ENCODE measurements at regions not wholly inside any gene's neighbourhood (a gene's known extent, or its start where the extent isn't known, plus 50 kb on each side); places are given as distances from the start of the nearest gene placed in this dataset.
A peak's percentile ranks its signal among the peaks of the same experiment; 100 is the strongest.

DNA sequence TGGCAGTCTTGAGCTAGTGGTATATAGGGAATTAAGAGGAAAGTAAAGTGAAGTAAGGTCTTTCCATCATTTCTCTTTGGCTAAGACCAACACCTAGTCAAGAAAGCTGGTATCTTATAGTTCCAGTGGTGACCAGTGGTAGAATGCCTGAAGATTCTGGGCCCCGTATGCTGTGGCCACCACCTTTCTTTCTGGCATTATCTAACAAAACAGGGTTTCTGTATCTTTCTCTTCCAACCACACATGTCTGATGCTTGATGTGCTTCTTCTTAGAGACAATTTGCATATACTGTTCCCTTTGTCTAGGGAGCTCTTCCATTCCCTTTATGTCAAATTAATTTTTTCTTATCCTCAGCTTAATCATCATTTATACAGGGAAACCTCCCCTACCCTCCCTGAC is 109.9 kb upstream of the SSBP2 start:
- no peak for DNase-seq (ENCODE audit: low read depth)
- H3K4me3 ChIP-seq (ENCODE audit: low read length) = no peak overlapping the region
- TF ChIP-seq, protein P1, sequence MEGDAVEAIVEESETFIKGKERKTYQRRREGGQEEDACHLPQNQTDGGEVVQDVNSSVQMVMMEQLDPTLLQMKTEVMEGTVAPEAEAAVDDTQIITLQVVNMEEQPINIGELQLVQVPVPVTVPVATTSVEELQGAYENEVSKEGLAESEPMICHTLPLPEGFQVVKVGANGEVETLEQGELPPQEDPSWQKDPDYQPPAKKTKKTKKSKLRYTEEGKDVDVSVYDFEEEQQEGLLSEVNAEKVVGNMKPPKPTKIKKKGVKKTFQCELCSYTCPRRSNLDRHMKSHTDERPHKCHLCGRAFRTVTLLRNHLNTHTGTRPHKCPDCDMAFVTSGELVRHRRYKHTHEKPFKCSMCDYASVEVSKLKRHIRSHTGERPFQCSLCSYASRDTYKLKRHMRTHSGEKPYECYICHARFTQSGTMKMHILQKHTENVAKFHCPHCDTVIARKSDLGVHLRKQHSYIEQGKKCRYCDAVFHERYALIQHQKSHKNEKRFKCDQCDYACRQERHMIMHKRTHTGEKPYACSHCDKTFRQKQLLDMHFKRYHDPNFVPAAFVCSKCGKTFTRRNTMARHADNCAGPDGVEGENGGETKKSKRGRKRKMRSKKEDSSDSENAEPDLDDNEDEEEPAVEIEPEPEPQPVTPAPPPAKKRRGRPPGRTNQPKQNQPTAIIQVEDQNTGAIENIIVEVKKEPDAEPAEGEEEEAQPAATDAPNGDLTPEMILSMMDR (conservative IDR thresholded peaks at IDR 0.05; ENCODE audit: low read depth, low read length) = no peak

DNA sequence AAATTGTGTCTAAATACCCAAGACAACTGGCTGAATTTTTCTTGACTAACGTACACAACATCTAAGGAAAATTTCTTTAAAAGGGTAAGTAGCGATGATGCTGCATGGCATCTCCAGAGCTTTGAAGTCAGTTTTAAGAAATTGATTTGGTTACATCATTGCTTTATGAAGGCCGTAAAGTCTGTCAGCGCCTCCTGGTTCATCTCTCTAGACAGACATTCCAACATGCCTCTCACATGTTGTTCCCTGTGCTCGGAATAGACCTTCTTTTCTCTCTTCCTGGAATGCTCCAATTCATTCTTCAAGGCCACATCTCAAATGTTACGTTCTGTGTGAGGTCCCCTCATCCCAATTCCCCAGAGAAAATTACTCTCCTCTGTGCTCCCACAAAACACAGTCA is 108.7 kb upstream of the SSBP2 start:
- TF ChIP-seq, protein P1 (conservative IDR thresholded peaks at IDR 0.05; ENCODE audit: low read depth, low read length) = no peak
- DNase-seq (ENCODE audit: low read depth) = no peak
- H3K4me3 ChIP-seq (ENCODE audit: low read length) = no peak overlapping the region

DNA sequence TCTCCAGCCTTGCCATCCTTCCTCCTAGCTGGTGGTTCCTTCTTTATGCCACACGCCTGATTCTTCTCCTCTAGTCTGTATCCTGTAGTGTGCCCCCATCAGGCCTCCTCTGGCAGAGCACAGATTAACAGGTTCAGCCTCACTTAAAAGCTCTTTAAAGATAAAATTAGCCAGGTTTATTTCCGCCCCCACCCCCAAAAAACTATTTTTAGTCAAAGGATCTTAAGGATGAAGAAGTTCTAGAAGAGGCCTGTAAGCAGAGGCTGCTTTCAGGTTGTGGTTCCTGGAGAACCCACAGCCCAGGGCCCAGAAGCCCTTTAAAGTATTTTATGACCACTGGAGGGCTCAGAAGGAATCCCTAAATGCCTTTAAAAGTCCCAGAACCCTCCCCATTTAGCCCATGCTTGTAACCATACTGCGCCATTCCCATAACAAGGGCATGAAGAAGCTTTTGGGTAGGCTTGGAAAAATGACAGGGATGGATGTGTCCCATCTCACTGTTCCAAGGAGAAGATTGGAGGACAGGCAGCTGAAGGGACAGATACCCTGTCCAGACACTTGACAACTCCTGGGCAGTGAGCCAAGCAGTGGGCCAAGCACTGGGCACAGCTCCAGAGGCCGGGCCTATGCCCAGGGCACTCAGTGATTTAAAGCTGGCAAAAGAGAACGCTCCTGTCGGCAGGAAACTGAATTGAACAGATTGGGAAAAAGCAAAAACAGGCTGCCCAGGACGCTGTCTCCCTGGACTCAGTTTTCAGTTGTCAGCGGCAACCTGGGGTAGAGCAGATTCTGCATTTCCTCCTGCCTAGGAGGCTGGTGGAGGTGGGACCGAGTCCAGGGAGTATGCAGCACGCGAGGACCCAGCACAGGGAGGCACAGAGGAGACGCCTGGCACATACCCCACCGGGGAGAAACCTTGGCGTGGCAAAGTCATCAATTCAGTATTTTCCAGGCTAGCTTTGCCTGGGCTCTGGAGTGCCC is 106.3 kb upstream of the SSBP2 start:
- peak overlapping the region; percentile 11 for H3K4me3 ChIP-seq (ENCODE audit: low read length)

DNA sequence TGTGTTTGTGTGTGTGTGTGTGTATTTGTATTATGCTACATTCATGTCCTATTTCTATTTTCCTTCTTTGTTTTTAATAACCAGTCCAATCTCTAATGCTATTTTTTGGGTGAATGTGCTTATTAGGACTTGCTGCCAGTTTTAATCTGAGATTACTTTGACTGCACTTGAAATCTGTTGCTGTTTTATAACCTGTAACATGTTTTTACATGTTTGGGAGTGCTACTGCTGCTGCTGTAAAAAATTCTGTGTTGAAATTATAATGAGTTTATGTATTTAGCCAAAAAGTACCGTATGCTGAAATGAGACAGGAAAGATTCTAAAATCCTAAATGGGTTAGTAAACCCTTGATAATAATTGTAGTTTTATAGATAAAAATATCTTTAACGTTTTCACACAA is 104.7 kb upstream of the SSBP2 start:
- no peak for DNase-seq (ENCODE audit: low read depth)
- TF ChIP-seq, protein P1 (conservative IDR thresholded peaks at IDR 0.05; ENCODE audit: low read depth, low read length) = no peak
- H3K4me3 ChIP-seq (ENCODE audit: low read length) = no peak overlapping the region

More for the DNA sequence above, 106.3 kb upstream of the SSBP2 start:
- TF ChIP-seq, protein P1 (conservative IDR thresholded peaks at IDR 0.05; ENCODE audit: low read depth, low read length) = peak; percentile 54
- peak; percentile 33 for DNase-seq (ENCODE audit: low read depth)

DNA sequence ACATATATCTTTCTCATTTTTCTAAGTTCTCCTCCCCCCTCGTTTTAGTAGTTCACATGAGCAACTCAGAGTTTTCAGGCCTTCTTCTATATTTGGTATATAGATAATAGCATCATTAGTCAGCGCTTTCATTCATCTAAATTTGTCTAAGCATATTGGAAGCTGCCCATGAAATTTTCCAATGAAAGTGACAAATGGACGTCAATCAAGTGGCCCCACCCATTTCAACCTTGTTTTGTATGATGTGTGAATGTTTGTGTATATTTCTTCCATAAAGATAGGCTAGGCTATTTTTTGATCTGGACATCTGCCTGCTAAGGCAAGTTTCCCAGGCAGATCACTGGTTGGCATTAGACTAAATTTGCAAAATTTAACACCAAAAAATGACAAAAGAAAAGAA is 104.0 kb upstream of the SSBP2 start:
- TF ChIP-seq, protein P1 (conservative IDR thresholded peaks at IDR 0.05; ENCODE audit: low read depth, low read length) = no peak
- no peak for DNase-seq (ENCODE audit: low read depth)
- no peak overlapping the region for H3K4me3 ChIP-seq (ENCODE audit: low read length)

DNA sequence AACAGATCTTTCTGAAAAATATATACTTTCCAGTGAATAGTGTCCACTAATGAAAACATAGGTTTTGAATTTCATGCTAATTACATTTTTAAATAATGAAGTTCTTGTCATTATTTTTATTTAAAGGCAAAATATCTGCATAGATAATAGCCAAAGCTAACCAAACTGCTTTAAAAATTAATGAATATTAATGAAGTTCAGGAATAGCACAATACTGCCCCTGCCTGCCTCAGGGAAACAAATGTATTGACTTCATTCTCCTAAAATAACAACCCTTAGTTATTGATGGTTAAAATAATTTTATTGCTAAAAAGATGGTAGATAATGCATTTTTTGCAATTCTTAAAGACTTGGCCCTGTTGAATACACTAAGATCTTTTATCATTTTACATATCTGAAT is 103.6 kb upstream of the SSBP2 start:
- TF ChIP-seq, protein P1 (conservative IDR thresholded peaks at IDR 0.05; ENCODE audit: low read depth, low read length) = peak; percentile 33
- no peak overlapping the region for H3K4me3 ChIP-seq (ENCODE audit: low read length)
- no peak for DNase-seq (ENCODE audit: low read depth)

DNA sequence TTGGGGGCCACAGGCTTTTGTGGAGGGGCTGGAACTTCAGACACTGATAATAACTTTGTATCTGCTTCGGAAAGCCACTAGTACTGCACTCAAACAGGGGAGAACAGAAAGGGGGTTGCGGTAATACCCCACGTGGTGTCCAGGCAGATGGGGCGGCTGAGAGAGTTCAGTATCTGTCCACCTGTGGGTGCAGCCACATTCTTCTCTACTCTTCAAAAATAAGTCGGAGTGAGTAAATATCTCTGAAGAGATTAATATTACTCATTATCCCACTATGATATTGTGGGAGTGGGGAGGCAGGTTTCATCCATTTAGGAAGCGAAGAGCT is 102.1 kb upstream of the SSBP2 start:
- TF ChIP-seq, protein P1 (conservative IDR thresholded peaks at IDR 0.05; ENCODE audit: low read depth, low read length) = no peak
- DNase-seq (ENCODE audit: low read depth) = no peak
- H3K4me3 ChIP-seq (ENCODE audit: low read length) = no peak overlapping the region
